ENCODE measurements at regions not wholly inside any gene's neighbourhood (a gene's known extent, or its start where the extent isn't known, plus 50 kb on each side); places are given as distances from the start of the nearest gene placed in this dataset.

- TF ChIP-seq, protein P1, sequence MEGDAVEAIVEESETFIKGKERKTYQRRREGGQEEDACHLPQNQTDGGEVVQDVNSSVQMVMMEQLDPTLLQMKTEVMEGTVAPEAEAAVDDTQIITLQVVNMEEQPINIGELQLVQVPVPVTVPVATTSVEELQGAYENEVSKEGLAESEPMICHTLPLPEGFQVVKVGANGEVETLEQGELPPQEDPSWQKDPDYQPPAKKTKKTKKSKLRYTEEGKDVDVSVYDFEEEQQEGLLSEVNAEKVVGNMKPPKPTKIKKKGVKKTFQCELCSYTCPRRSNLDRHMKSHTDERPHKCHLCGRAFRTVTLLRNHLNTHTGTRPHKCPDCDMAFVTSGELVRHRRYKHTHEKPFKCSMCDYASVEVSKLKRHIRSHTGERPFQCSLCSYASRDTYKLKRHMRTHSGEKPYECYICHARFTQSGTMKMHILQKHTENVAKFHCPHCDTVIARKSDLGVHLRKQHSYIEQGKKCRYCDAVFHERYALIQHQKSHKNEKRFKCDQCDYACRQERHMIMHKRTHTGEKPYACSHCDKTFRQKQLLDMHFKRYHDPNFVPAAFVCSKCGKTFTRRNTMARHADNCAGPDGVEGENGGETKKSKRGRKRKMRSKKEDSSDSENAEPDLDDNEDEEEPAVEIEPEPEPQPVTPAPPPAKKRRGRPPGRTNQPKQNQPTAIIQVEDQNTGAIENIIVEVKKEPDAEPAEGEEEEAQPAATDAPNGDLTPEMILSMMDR (IDR thresholded peaks at IDR 0.05 in 4 of 5, conservative IDR thresholded peaks at IDR 0.05 in 1 of 5): no peak
- no peak for TF ChIP-seq POLR2A (IDR thresholded peaks at IDR 0.05)
Measured at GRCh38 chr10:62597226-62597625, 207.3 kb upstream of the ADO start.

Measured in gastrocnemius medialis (tissue), 4 donors.